ENCODE measurements at regions not wholly inside any gene's neighbourhood (a gene's known extent, or its start where the extent isn't known, plus 50 kb on each side); places are given as distances from the start of the nearest gene placed in this dataset.
A peak's percentile ranks its signal among the peaks of the same experiment; 100 is the strongest.
"Not testable (repeated sequence)": the region's sequence is repeated elsewhere in the genome, so short reads cannot be mapped to it uniquely, and the experiment has no call there.

DNA sequence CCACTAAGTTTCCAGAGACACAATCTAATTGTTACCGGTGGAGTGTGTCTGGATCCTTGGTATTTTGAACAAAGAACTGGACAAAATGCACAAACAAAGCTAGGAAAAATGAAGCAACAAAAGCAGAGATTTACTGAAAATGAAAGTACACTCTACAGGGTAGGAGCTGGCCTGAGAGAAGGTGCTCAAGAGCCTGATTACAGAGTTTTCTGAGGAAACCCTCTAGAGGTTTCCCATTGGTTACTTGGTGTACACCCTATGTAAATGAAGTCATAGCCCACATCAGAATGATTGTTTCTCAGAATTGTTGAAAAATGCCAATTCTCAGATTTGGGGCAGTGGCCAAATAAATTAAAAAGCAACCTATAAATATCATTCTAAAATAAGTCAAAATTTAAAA lies 436.4 kb downstream of the KCNJ18 start:
- DNase-seq (ENCODE audit: low spot score), result no peak
- intact Hi-C loops (cut with DNase I), result no loop called here

DNA sequence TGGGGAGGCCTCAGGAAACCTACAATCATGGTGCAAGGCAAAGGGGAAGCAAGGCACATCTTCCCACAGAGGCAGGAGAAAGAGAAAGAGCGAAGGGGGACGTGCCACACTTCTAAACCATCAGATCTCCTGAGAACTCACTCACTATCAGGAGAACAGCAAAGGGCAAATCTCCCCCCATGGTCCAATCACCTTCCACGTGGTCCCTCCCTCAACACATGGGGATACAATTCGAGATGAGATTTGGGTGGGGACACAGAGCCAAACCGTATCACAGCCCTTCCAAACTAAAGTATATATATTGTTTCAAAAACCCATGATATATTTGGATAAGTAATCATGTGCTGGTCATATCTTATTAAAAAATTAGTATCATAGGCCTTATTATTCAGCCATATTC lies 437.6 kb downstream of the KCNJ18 start:
- DNase-seq (ENCODE audit: low spot score); intact Hi-C loops (cut with DNase I): not testable (repeated sequence)

- no peak for DNase-seq (ENCODE audit: low spot score)
- intact Hi-C loops (cut with DNase I), result no loop called here
These were observed 439.4 kb downstream of the KCNJ18 start for GRCh38 chr17:22131740-22132139.

DNA sequence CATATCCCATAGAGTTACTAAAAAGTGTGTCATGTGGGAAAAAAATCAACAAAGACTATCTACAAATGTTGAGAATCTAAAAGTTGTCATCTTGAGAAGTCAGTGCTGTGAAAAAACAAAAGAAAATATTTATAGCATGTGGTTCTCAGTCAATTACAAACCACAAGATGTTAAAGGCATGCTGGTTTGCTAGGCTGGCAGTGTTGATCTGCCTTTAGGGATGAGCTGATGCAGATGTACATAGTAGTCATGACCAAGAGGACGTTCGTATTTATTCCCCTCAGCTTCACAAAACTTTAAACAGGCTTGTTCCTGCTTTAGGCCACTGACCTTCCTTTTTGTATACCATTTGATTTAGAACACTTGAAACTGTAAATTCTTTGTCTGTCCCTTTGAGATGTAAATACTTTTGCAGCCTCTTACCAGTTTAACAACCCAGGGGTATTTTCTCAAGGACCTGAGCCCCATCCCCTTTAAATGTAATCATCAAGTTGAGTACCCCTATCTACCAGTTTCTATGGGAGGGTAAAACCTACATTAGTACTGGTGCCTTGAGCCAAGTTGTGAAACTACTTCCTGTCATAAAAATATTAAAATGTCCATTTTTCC lies 446.6 kb downstream of the KCNJ18 start:
- intact Hi-C loops (cut with DNase I), result no loop called here
- DNase-seq (ENCODE audit: low spot score), result no peak

DNA sequence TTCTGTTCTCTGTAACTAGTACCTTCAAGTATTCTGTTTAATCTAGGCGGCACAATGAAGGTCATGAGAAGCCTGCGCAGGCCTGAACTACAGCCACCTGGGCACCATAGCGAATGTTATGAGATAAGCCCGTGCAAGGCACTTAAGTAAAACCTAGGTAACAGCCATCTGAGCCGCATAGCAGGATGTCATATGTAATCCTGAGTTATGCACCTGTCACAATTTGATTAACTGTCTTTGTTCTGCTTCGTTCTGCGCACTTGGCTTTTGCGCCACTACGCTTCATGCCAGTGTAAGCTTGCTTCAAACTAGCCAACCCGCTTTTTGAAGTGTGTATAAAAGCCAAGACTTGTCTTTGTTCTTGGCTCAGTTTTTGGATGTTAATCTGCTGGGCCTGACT lies 449.8 kb downstream of the KCNJ18 start:
- no peak for DNase-seq (ENCODE audit: low spot score)
- intact Hi-C loops (cut with DNase I), result no loop called here

DNA sequence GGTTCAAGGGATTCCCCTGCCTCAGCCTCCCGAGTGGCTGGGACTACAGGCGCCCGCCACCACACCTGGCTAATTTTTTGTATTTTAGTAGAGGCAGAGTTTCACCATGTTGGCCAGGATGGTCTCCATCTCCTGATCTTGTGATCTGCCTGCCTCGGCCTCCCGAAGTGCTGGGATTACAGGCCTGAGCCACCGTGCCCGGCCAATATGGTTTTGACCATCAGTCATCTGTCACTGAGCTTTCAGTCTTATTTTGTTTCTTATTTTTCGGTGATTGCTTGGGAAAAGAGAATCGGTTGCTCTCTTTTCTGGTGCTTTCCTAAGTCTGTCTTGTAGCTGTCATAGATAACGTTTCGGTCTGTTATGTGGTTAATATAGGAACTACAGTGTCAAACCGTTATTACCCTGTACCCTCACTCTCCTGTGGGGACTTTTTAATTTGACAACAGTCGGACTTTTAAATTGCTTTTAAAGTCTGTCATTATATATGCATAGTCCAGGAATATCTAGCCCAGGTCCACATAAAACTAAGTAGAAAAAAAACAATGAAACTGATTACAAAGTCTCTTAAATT lies 453.4 kb downstream of the KCNJ18 start:
- peak; percentile 79 for DNase-seq (ENCODE audit: low spot score)
- intact Hi-C loops (cut with DNase I), result no loop called here

- no peak for DNase-seq (ENCODE audit: low spot score)
- intact Hi-C loops (cut with DNase I), result no loop called here
These were observed 466.0 kb downstream of the KCNJ18 start for GRCh38 chr17:22158364-22158763.

DNA sequence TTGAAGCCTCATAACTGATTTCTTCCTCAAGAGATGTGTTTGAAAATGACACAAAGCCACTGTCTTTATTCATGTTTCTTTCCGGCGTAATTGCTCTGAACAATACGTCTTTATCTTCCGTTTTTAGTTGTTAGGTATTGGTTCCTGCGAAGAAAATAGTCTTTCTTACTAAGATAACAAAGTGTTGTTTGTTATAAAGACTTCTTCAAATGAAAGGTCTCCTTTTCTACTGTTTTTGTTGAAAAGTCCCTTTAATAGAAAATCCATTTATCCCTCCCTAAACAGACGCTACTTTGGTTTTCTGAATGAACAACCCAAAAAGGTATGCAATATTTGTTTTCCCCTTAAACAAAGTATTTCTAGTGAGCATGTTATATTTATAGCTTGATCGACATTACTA lies 469.1 kb downstream of the KCNJ18 start:
- DNase-seq (ENCODE audit: low spot score), result no peak
- intact Hi-C loops (cut with DNase I), result no loop called here

- intact Hi-C loops (cut with DNase I), result no loop called here
- DNase-seq (ENCODE audit: low spot score), result no peak
These were observed 479.3 kb downstream of the KCNJ18 start for GRCh38 chr17:22171631-22172030.

GRCh38 chr17:22193113-22193512 lies 500.8 kb downstream of the KCNJ18 start:
- intact Hi-C loops (cut with DNase I), result no loop called here
- no peak for DNase-seq (ENCODE audit: low spot score)

DNA sequence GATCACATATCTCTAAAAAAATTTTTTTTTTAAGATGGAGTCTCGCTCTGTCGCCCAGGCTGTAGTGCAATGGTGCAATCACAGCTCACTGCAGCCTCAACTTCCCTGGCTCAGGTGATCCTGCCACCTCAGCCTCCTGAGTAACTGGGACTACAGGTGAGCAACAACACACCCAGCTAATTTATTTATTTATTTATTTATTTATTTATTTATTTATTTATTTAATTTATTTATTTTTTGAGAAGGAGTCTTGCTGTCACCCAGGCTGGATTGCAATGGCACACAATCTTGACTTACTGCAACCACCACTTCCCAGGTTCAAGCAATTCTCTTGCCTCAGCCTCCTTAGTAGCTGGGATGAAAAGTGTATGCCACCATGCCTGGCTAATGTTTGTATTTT lies 507.9 kb downstream of the KCNJ18 start:
- intact Hi-C loops (cut with DNase I), result not testable (repeated sequence)

GRCh38 chr17:22202702-22203101 lies 510.4 kb downstream of the KCNJ18 start:
- no peak for DNase-seq (ENCODE audit: low spot score)
- intact Hi-C loops (cut with DNase I), result no loop called here

More for the DNA sequence above, 507.9 kb downstream of the KCNJ18 start:
- DNase-seq (ENCODE audit: low spot score), result not testable (repeated sequence)

DNA sequence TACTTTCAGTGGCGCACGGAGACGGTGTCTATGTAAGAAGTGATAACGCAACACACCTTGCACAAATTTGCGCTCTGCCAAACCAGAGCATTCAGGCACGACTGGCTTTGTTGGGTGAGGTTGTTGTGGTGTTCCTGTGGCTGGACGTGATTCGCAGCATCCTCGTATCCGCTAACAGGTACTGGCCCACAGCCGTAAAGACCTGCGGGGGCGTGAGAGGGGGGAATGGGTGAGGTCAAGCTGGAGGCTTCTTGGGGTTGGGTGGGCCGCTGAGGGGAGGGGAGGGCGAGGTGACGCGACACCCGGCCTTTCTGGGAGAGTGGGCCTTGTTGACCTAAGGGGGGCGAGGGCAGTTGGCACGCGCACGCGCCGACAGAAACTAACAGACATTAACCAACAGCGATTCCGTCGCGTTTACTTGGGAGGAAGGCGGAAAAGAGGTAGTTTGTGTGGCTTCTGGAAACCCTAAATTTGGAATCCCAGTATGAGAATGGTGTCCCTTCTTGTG lies 510.9 kb downstream of the KCNJ18 start:
- no peak for DNase-seq (ENCODE audit: low spot score)
- intact Hi-C loops (cut with DNase I), result no loop called here

DNA sequence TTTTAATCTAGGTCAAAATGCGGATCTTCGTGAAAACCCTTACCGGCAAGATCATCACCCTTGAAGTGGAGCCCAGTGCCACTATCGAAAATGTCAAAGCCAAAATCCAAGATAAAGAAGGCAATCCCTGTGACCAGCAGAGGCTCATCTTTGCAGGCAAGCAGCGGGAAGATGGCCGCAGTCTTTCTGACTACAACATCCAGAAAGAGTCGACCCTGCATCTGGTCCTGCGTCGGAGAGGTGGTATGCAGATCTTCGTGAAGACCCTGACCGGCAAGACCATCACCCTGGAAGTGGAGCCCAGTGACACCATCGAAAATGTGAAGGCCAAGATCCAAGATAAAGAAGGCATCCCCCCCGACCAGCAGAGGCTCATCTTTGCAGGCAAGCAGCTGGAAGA lies 511.8 kb downstream of the KCNJ18 start:
- DNase-seq (ENCODE audit: low spot score); intact Hi-C loops (cut with DNase I): not testable (repeated sequence)

DNA sequence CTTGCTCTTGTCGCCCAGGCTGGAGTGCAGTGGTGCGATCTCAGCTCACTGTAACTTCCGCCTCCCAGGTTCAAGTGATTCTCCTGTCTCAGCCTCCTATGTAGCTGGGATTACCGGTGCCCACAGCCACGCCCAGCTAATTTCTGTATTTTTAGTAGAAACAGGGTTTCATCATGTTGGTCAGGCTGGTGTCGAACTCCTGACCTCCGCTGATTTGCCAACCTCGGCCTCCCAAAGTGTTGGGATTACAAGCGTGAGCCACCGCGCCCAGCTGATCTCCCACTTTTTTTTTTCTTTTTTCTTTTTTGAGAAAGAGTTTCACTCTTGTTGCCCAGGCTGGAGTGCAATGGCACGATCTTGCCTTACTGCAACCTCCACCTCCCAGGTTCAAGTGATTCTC lies 517.9 kb downstream of the KCNJ18 start:
- DNase-seq (ENCODE audit: low spot score); intact Hi-C loops (cut with DNase I): not testable (repeated sequence)

GRCh38 chr17:22213169-22213568 lies 520.8 kb downstream of the KCNJ18 start:
- intact Hi-C loops (cut with DNase I); DNase-seq (ENCODE audit: low spot score): not testable (repeated sequence)

GRCh38 chr17:22217135-22217534 lies 524.8 kb downstream of the KCNJ18 start:
- intact Hi-C loops (cut with DNase I), result no loop called here
- DNase-seq (ENCODE audit: low spot score), result no peak

DNA sequence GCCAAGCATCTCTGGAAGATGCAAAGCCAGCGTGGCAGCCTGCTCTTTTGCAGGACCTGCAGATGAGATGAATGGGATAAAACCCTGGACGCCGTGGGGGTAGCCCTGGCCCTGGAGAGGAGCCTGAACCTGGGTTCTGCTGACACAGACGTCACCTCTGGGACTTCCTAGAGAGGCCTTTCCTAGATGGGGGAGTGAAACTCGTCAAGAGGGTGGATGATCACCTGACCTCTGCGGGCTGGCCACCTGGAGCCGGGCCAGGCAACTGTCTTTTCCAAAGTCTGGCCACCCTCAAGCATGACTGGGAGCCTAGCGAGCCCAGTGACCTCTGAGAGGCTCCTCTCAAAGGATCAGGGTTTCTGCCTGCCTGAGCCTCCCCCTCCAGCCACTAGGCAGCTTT lies 529.0 kb downstream of the KCNJ18 start:
- no peak for DNase-seq (ENCODE audit: low spot score)
- intact Hi-C loops (cut with DNase I), result no loop called here

- intact Hi-C loops (cut with DNase I); DNase-seq (ENCODE audit: low spot score): not testable (repeated sequence)
These were observed 534.2 kb downstream of the KCNJ18 start for GRCh38 chr17:22226477-22226876.

GRCh38 chr17:22226932-22227331 lies 534.6 kb downstream of the KCNJ18 start:
- intact Hi-C loops (cut with DNase I); DNase-seq (ENCODE audit: low spot score): not testable (repeated sequence)

Measured in posterior vena cava (tissue), 2 donors.